ENCODE measurements at regions not wholly inside any gene's neighbourhood (a gene's known extent, or its start where the extent isn't known, plus 50 kb on each side); places are given as distances from the start of the nearest gene placed in this dataset.

DNA sequence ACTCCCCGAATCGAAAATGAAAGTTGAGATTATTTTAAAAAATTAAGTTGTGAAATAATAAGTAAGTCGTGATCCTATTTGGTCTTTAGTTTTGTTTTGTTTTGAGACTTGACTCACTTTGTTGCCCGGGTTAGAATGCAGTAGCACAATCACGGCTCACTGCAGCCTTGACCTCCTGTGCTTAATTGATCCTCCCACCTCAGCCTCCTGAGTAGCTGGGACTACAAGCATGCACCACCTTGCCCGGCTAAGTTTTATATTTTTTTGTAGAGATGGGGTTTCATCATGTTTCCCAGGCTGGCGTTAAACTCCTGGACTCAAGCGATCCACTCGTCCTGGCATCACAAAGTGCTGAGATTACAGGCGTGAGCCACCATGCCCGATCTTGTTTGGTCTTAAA is 326.2 kb downstream of the MYCN start:
- Histone ChIP-seq H3K27ac (no peak overlapping the region), H3K9me3 (ENCODE audit: severe bottlenecking) (no peaks in the 10 kb centered on the region), H3K4me3 (ENCODE audit: low read depth, low read length) (no peak overlapping the region), H3K36me3 (no peaks in the 10 kb centered on the region), H3K27me3 (ENCODE audit: insufficient read depth, low read depth, severe bottlenecking) (no peaks in the 10 kb centered on the region)
- TF ChIP-seq, protein P1, sequence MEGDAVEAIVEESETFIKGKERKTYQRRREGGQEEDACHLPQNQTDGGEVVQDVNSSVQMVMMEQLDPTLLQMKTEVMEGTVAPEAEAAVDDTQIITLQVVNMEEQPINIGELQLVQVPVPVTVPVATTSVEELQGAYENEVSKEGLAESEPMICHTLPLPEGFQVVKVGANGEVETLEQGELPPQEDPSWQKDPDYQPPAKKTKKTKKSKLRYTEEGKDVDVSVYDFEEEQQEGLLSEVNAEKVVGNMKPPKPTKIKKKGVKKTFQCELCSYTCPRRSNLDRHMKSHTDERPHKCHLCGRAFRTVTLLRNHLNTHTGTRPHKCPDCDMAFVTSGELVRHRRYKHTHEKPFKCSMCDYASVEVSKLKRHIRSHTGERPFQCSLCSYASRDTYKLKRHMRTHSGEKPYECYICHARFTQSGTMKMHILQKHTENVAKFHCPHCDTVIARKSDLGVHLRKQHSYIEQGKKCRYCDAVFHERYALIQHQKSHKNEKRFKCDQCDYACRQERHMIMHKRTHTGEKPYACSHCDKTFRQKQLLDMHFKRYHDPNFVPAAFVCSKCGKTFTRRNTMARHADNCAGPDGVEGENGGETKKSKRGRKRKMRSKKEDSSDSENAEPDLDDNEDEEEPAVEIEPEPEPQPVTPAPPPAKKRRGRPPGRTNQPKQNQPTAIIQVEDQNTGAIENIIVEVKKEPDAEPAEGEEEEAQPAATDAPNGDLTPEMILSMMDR (IDR thresholded peaks at IDR 0.05; ENCODE audit: low read depth, low read length), result no peak
- no peak for DNase-seq

DNA sequence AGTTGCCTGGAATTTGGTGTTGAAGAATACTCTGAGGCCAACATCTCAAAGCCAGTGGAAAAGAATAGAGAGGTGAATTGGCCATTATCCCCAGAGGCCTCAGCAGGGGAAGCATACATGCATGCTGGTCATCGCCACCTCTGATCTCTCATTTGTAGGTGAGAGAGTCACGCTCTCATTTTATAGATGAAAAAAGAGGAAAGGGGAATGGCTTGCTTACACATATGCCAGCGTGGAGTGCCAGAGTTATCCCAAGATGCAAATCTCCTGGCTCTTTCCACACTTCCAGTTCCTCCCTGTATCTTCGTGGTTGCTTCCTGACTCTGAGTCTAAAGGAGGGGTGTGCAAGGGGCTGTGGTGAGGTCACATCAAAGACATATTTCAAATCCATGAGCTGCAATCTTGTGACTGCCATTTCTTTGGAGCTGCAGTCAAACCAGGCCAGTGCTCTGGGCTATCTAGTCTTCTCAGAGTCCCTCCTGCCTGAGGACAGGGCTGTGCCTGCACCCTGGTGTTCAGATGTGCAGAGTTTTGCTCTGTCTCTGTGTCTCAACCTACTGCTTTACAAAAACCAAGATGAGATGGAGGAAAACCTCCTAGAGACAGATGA is 324.7 kb downstream of the MYCN start:
- Histone ChIP-seq H3K27ac (no peak overlapping the region), H3K4me3 (ENCODE audit: low read depth, low read length) (no peak overlapping the region), H3K27me3 (ENCODE audit: insufficient read depth, low read depth, severe bottlenecking) (no peaks in the 10 kb centered on the region), H3K9me3 (ENCODE audit: severe bottlenecking) (no peaks in the 10 kb centered on the region), H3K36me3 (no peaks in the 10 kb centered on the region)
- DNase-seq, result no peak
- TF ChIP-seq, protein P1 (IDR thresholded peaks at IDR 0.05; ENCODE audit: low read depth, low read length), result no peak

DNA sequence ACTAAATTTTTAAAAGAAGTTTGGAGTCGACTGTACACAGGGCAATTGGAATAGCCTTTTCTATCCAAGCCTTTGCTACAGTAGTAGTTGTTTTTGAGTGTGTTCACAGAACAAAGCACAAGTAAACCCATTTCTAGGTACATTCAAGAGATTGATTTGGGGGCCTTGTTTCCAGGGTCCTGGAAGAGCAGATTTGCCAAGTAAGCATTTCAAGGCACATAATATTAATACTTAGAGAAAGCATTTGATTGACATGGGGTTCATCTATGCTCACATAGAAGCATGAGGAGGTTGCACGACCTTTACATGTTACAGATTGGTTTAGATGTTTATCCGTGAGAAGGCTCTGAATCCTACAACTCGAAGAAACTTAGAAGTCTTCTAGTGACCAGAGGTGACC is 324.1 kb downstream of the MYCN start:
- H3K4me3 ChIP-seq (ENCODE audit: low read depth, low read length), result no peak overlapping the region
- TF ChIP-seq, protein P1 (IDR thresholded peaks at IDR 0.05; ENCODE audit: low read depth, low read length), result no peak
- no peak for DNase-seq
- H3K36me3 ChIP-seq, result no peaks in the 10 kb centered on the region
- no peak overlapping the region for H3K27ac ChIP-seq
- no peaks in the 10 kb centered on the region for H3K27me3 ChIP-seq (ENCODE audit: insufficient read depth, low read depth, severe bottlenecking)
- no peaks in the 10 kb centered on the region for H3K9me3 ChIP-seq (ENCODE audit: severe bottlenecking)

DNA sequence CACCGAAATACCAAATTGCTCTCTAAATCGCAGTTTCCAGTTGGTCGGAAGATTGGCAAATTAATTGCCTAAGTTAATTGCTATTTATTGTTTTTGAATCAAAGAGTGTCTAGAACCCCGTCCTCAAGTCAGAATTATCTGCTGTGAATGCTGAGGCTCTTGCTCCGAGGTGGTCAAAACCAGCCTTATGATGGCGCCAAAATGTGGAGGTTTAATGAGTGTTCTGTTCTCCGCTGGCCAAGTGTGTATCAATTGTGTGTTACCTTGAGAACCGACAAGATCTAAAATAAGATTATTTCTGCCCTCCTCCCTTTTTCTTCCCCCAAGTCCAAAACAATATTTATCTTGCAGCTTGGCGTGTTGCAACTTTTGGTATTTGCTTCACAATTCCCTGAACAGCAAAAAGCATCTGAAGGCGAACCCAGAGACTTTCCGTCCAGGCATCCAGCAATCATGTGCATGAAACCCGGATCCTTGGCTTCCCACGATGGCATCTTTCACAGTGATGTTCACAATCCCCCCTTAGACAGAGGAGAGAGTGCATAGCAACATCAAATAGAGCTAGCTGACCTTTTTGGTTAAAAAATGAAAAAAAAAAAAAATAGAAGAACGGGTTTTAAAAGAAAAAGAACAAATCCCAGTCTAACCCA is 323.0 kb downstream of the MYCN start:
- DNase-seq, result no peak
- Histone ChIP-seq H3K27ac (no peak overlapping the region), H3K27me3 (ENCODE audit: insufficient read depth, low read depth, severe bottlenecking) (no peaks in the 10 kb centered on the region), H3K4me3 (ENCODE audit: low read depth, low read length) (no peak overlapping the region), H3K9me3 (ENCODE audit: severe bottlenecking) (no peaks in the 10 kb centered on the region), H3K36me3 (no peaks in the 10 kb centered on the region)
- TF ChIP-seq, protein P1 (IDR thresholded peaks at IDR 0.05; ENCODE audit: low read depth, low read length), result no peak

DNA sequence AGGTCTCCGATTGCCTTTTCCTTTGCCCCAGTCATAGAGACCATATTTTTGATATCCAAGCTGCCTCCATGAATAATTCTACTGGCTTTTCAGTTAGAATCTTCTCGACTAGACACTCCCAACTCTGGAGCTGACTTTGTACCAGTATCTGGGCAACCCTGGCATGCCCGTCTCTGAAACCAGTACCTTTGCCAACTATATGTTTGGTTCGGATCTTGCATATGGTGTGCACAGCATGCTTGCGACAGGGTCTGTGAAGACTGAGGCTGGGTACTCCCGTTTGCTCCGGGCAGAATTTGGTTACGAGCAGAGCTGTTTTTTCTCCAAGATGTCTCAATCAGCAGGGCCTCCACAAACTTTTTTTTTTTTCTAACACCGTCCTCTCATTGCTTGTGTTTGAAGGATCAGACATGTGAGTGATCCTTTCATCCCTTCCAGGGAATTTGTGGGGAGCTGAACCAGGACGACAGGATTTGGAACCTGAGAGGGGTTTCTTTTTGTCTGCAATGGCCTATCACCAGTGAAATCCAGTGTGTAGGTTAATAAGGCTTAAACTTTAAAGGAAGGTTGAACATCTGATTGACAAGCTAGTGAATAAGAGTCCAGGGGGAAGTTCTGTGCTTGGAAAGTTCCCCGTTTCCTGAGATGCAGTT is 322.3 kb downstream of the MYCN start:
- Histone ChIP-seq H3K27ac (no peak overlapping the region), H3K36me3 (no peaks in the 10 kb centered on the region), H3K9me3 (ENCODE audit: severe bottlenecking) (no peaks in the 10 kb centered on the region), H3K4me3 (ENCODE audit: low read depth, low read length) (no peak overlapping the region), H3K27me3 (ENCODE audit: insufficient read depth, low read depth, severe bottlenecking) (no peaks in the 10 kb centered on the region)
- TF ChIP-seq, protein P1 (IDR thresholded peaks at IDR 0.05; ENCODE audit: low read depth, low read length), result no peak
- DNase-seq, result peak; percentile 28

Measured in WERI-Rb-1 (cell line).